ENCODE measurements at regions not wholly inside any gene's neighbourhood (a gene's known extent, or its start where the extent isn't known, plus 50 kb on each side); places are given as distances from the start of the nearest gene placed in this dataset.

DNA sequence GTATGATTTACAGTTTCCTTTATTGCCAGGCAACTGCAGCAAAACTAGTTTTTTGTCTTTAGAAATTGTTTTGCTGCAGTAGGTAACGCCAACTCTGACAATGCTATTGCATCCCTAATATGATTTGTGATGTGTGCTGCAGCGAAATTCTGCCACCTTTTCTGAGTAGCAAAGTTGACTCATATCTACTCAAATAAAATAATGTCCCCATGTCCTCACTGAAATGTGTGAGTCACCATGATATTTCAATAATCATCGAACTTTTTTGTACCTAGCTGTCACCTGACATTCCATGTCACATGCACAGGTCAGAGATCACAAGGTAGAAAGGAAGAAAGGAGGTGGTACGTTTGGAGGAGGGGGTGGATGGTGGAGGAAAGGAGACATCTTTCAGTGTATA, 205.0 kb downstream of the RAD51AP2 start:
- H3K4me1 ChIP-seq (ENCODE audit: control insufficient read depth in 2 of 2, insufficient read depth in 2 of 2, low read length in 1 of 2), result no peaks in the 10 kb centered on the region
- H3K27ac ChIP-seq (ENCODE audit: low read depth in 2 of 2, low read length in 1 of 2), result no peak overlapping the region
- H3K4me3 ChIP-seq (ENCODE audit: low read depth in 1 of 2, low read length in 2 of 2), result no peak overlapping the region
- no peaks in the 10 kb centered on the region for H3K36me3 ChIP-seq (ENCODE audit: control insufficient read depth in 2 of 2, insufficient read depth in 2 of 2, low read length in 1 of 2)
- H3K27me3 ChIP-seq (ENCODE audit: control insufficient read depth in 1 of 2, insufficient read depth in 2 of 2, low read length in 2 of 2), result no peaks in the 10 kb centered on the region
- H3K9me3 ChIP-seq (ENCODE audit: control insufficient read depth in 2 of 2, insufficient read depth in 1 of 2, low read depth in 1 of 2, low read length in 1 of 2), result no peaks in the 10 kb centered on the region
- 64 to 66% methylated on average over 4 of the region's 4 CpGs for WGBS, 2 donors

DNA sequence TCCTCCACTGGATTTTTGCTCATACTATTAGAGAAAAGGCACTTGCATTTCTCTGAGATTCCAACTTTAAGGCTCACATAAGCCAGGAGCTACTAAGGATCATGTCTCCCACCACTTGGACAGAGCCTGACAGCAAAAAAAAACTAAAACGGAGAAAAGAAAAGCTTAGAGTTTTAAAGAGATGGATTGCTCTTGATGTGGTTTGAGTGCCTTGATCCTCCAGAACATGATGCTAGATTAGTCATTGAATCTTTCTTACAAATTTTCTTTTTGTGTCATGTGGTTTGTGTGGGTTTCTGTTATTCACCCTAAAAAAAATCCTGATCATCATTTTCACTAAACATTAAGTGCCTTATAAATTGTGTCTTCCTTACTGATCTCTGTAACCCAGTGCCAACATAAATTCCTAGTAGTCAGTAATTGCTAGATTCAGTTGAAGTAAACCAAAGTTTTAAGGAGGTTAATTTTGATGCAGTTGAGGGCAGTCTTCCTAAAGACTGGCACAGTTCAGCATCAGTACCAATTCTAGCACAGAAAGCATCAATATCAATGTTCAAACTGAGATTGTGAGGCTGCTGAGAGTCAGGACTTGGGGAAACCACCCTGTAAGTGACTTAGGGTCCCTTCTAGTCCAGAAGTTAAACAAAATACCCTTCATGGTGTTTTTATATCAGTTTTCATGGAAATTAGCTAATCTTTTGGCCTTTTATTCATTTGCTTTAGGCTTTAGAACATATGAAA, 206.3 kb downstream of the RAD51AP2 start:
- no peak overlapping the region for H3K4me3 ChIP-seq (ENCODE audit: low read depth in 1 of 2, low read length in 2 of 2)
- WGBS, 2 donors, result 51 to 74% methylated on average over 1 of the region's 1 CpG
- H3K27me3 ChIP-seq (ENCODE audit: control insufficient read depth in 1 of 2, insufficient read depth in 2 of 2, low read length in 2 of 2), result no peaks in the 10 kb centered on the region
- H3K9me3 ChIP-seq (ENCODE audit: control insufficient read depth in 2 of 2, insufficient read depth in 1 of 2, low read depth in 1 of 2, low read length in 1 of 2), result no peaks in the 10 kb centered on the region
- H3K4me1 ChIP-seq (ENCODE audit: control insufficient read depth in 2 of 2, insufficient read depth in 2 of 2, low read length in 1 of 2), result no peaks in the 10 kb centered on the region
- H3K36me3 ChIP-seq (ENCODE audit: control insufficient read depth in 2 of 2, insufficient read depth in 2 of 2, low read length in 1 of 2), result no peaks in the 10 kb centered on the region
- H3K27ac ChIP-seq (ENCODE audit: low read depth in 2 of 2, low read length in 1 of 2), result no peak overlapping the region

DNA sequence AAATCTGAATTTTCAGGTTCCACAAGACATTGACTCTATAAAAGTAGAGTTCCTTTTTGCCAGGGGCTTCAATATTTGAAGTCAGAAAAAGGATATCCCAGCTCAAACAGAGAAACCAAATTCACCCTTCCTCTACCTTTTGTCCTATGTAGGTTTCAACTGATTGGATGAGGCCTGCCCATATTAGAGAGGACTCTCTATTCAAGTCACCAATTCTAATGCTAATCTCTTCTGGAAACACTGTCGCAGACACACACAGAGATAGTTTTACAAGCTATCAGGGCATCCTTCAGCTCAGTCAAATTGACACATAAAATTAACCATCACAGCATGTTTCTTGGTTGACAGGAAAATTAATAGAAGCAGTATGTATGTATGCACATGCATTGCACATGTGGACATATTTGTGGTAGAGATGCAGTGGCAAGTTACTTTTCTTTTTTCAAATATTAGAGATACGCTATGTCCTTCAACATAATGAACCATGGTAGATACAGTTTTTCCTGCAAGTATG, 207.1 kb downstream of the RAD51AP2 start:
- Histone ChIP-seq H3K4me3 (ENCODE audit: low read depth in 1 of 2, low read length in 2 of 2) (no peak overlapping the region), H3K27me3 (ENCODE audit: control insufficient read depth in 1 of 2, insufficient read depth in 2 of 2, low read length in 2 of 2) (no peaks in the 10 kb centered on the region), H3K4me1 (ENCODE audit: control insufficient read depth in 2 of 2, insufficient read depth in 2 of 2, low read length in 1 of 2) (no peaks in the 10 kb centered on the region), H3K36me3 (ENCODE audit: control insufficient read depth in 2 of 2, insufficient read depth in 2 of 2, low read length in 1 of 2) (no peaks in the 10 kb centered on the region), H3K27ac (ENCODE audit: low read depth in 2 of 2, low read length in 1 of 2) (no peak overlapping the region), H3K9me3 (ENCODE audit: control insufficient read depth in 2 of 2, insufficient read depth in 1 of 2, low read depth in 1 of 2, low read length in 1 of 2) (no peaks in the 10 kb centered on the region)
- WGBS, 2 donors, result 93 to 98% methylated on average over 2 of the region's 2 CpGs

DNA sequence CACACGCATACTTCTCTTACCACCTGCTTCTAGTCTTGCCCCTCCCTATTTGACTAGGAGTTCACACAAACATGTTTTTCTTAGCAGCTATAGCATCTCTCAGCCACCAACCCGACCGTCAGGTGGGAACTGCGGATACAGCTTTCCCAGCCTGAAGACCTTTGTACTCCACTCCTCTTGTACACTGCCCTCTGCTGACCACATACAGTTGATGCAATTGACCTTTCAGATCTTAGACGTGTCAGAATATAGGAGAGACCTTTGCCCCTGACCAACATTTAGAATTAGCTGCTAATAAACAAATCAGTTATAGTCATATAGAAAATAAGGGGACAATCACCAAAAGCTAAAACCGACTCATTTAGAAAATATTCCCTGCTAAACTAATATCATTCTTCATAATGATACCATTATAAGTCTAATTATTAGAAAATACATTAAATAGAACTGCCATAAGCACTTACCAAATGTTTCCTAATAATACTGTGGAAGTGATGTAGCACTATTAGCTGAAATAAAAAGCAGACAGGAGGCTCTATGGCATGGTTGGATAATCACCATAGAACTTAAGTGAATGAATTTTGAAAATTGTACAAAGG, 208.4 kb downstream of the RAD51AP2 start:
- no peaks in the 10 kb centered on the region for H3K4me1 ChIP-seq (ENCODE audit: control insufficient read depth in 2 of 2, insufficient read depth in 2 of 2, low read length in 1 of 2)
- no peaks in the 10 kb centered on the region for H3K9me3 ChIP-seq (ENCODE audit: control insufficient read depth in 2 of 2, insufficient read depth in 1 of 2, low read depth in 1 of 2, low read length in 1 of 2)
- H3K27ac ChIP-seq (ENCODE audit: low read depth in 2 of 2, low read length in 1 of 2), result no peak overlapping the region
- no peak overlapping the region for H3K4me3 ChIP-seq (ENCODE audit: low read depth in 1 of 2, low read length in 2 of 2)
- 17 to 21% methylated on average over 6 of the region's 6 CpGs for WGBS, 2 donors
- no peaks in the 10 kb centered on the region for H3K27me3 ChIP-seq (ENCODE audit: control insufficient read depth in 1 of 2, insufficient read depth in 2 of 2, low read length in 2 of 2)
- H3K36me3 ChIP-seq (ENCODE audit: control insufficient read depth in 2 of 2, insufficient read depth in 2 of 2, low read length in 1 of 2), result no peaks in the 10 kb centered on the region

GRCh38 chr2:17309181-17309580, 209.1 kb downstream of the RAD51AP2 start:
- Histone ChIP-seq H3K4me1 (ENCODE audit: control insufficient read depth in 2 of 2, insufficient read depth in 2 of 2, low read length in 1 of 2) (no peaks in the 10 kb centered on the region), H3K4me3 (ENCODE audit: low read depth in 1 of 2, low read length in 2 of 2) (no peak overlapping the region), H3K27me3 (ENCODE audit: control insufficient read depth in 1 of 2, insufficient read depth in 2 of 2, low read length in 2 of 2) (no peaks in the 10 kb centered on the region), H3K27ac (ENCODE audit: low read depth in 2 of 2, low read length in 1 of 2) (no peak overlapping the region), H3K9me3 (ENCODE audit: control insufficient read depth in 2 of 2, insufficient read depth in 1 of 2, low read depth in 1 of 2, low read length in 1 of 2) (no peaks in the 10 kb centered on the region), H3K36me3 (ENCODE audit: control insufficient read depth in 2 of 2, insufficient read depth in 2 of 2, low read length in 1 of 2) (no peaks in the 10 kb centered on the region)
- 59 to 86% methylated on average over 2 of the region's 2 CpGs for WGBS, 2 donors

GRCh38 chr2:17306706-17307105, 211.5 kb downstream of the RAD51AP2 start:
- H3K4me3 ChIP-seq (ENCODE audit: low read depth in 1 of 2, low read length in 2 of 2), result no peak overlapping the region
- no peaks in the 10 kb centered on the region for H3K9me3 ChIP-seq (ENCODE audit: control insufficient read depth in 2 of 2, insufficient read depth in 1 of 2, low read depth in 1 of 2, low read length in 1 of 2)
- H3K4me1 ChIP-seq (ENCODE audit: control insufficient read depth in 2 of 2, insufficient read depth in 2 of 2, low read length in 1 of 2), result no peaks in the 10 kb centered on the region
- no peaks in the 10 kb centered on the region for H3K27me3 ChIP-seq (ENCODE audit: control insufficient read depth in 1 of 2, insufficient read depth in 2 of 2, low read length in 2 of 2)
- H3K36me3 ChIP-seq (ENCODE audit: control insufficient read depth in 2 of 2, insufficient read depth in 2 of 2, low read length in 1 of 2), result no peaks in the 10 kb centered on the region
- H3K27ac ChIP-seq (ENCODE audit: low read depth in 2 of 2, low read length in 1 of 2), result no peak overlapping the region
- WGBS, 2 donors, result 87 to 94% methylated on average over 2 of the region's 2 CpGs

GRCh38 chr2:17306219-17306618, 212.0 kb downstream of the RAD51AP2 start:
- Histone ChIP-seq H3K4me3 (ENCODE audit: low read depth in 1 of 2, low read length in 2 of 2) (no peak overlapping the region), H3K27ac (ENCODE audit: low read depth in 2 of 2, low read length in 1 of 2) (no peak overlapping the region), H3K36me3 (ENCODE audit: control insufficient read depth in 2 of 2, insufficient read depth in 2 of 2, low read length in 1 of 2) (no peaks in the 10 kb centered on the region), H3K27me3 (ENCODE audit: control insufficient read depth in 1 of 2, insufficient read depth in 2 of 2, low read length in 2 of 2) (no peaks in the 10 kb centered on the region), H3K9me3 (ENCODE audit: control insufficient read depth in 2 of 2, insufficient read depth in 1 of 2, low read depth in 1 of 2, low read length in 1 of 2) (no peaks in the 10 kb centered on the region), H3K4me1 (ENCODE audit: control insufficient read depth in 2 of 2, insufficient read depth in 2 of 2, low read length in 1 of 2) (no peaks in the 10 kb centered on the region)
- 90% methylated on average over 1 of the region's 1 CpG for WGBS, 2 donors

GRCh38 chr2:17303521-17303920, 214.7 kb downstream of the RAD51AP2 start:
- no peak overlapping the region for H3K4me3 ChIP-seq (ENCODE audit: low read depth in 1 of 2, low read length in 2 of 2)
- 39 to 45% methylated on average over 2 of the region's 2 CpGs for WGBS, 2 donors
- no peak overlapping the region for H3K27ac ChIP-seq (ENCODE audit: low read depth in 2 of 2, low read length in 1 of 2)
- no peaks in the 10 kb centered on the region for H3K9me3 ChIP-seq (ENCODE audit: control insufficient read depth in 2 of 2, insufficient read depth in 1 of 2, low read depth in 1 of 2, low read length in 1 of 2)
- no peaks in the 10 kb centered on the region for H3K4me1 ChIP-seq (ENCODE audit: control insufficient read depth in 2 of 2, insufficient read depth in 2 of 2, low read length in 1 of 2)
- H3K27me3 ChIP-seq (ENCODE audit: control insufficient read depth in 1 of 2, insufficient read depth in 2 of 2, low read length in 2 of 2), result no peaks in the 10 kb centered on the region
- H3K36me3 ChIP-seq (ENCODE audit: control insufficient read depth in 2 of 2, insufficient read depth in 2 of 2, low read length in 1 of 2), result no peaks in the 10 kb centered on the region

GRCh38 chr2:17303054-17303453, 215.2 kb downstream of the RAD51AP2 start:
- H3K36me3 ChIP-seq (ENCODE audit: control insufficient read depth in 2 of 2, insufficient read depth in 2 of 2, low read length in 1 of 2), result no peaks in the 10 kb centered on the region
- no peak overlapping the region for H3K27ac ChIP-seq (ENCODE audit: low read depth in 2 of 2, low read length in 1 of 2)
- H3K4me3 ChIP-seq (ENCODE audit: low read depth in 1 of 2, low read length in 2 of 2), result no peak overlapping the region
- WGBS, 2 donors, result 67 to 71% methylated on average over 4 of the region's 4 CpGs
- H3K27me3 ChIP-seq (ENCODE audit: control insufficient read depth in 1 of 2, insufficient read depth in 2 of 2, low read length in 2 of 2), result no peaks in the 10 kb centered on the region
- H3K9me3 ChIP-seq (ENCODE audit: control insufficient read depth in 2 of 2, insufficient read depth in 1 of 2, low read depth in 1 of 2, low read length in 1 of 2), result no peaks in the 10 kb centered on the region
- no peaks in the 10 kb centered on the region for H3K4me1 ChIP-seq (ENCODE audit: control insufficient read depth in 2 of 2, insufficient read depth in 2 of 2, low read length in 1 of 2)

DNA sequence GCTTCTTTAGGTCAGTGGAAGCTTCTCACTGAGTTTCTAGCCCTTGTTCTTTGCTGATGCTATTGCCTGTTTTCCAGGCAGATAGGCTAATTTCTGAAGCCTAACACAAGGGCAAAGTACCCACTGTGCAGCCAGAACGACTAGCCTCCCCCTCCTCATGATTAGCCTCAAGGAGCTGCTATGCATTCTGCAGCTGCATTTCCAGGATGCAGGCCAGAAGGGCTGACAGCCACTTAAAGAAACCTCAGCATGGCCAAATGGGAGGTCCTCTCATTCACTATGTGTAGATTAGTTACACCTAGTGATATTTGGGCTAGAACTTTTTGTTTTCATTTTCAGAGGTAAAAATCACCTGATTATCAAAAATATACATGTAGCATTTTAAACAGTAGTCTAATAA, 216.0 kb downstream of the RAD51AP2 start:
- Histone ChIP-seq H3K4me3 (ENCODE audit: low read depth in 1 of 2, low read length in 2 of 2) (no peak overlapping the region), H3K27ac (ENCODE audit: low read depth in 2 of 2, low read length in 1 of 2) (no peak overlapping the region), H3K36me3 (ENCODE audit: control insufficient read depth in 2 of 2, insufficient read depth in 2 of 2, low read length in 1 of 2) (no peaks in the 10 kb centered on the region), H3K27me3 (ENCODE audit: control insufficient read depth in 1 of 2, insufficient read depth in 2 of 2, low read length in 2 of 2) (no peaks in the 10 kb centered on the region), H3K4me1 (ENCODE audit: control insufficient read depth in 2 of 2, insufficient read depth in 2 of 2, low read length in 1 of 2) (no peaks in the 10 kb centered on the region), H3K9me3 (ENCODE audit: control insufficient read depth in 2 of 2, insufficient read depth in 1 of 2, low read depth in 1 of 2, low read length in 1 of 2) (no peaks in the 10 kb centered on the region)
- WGBS, 2 donors, result 0 to 4% methylated on average over 1 of the region's 1 CpG

Measured in esophagus (tissue), 2 donors.